ENCODE measurements at regions not wholly inside any gene's neighbourhood (a gene's known extent, or its start where the extent isn't known, plus 50 kb on each side); places are given as distances from the start of the nearest gene placed in this dataset.
"Not testable (repeated sequence)": the region's sequence is repeated elsewhere in the genome, so short reads cannot be mapped to it uniquely, and the experiment has no call there.

DNA sequence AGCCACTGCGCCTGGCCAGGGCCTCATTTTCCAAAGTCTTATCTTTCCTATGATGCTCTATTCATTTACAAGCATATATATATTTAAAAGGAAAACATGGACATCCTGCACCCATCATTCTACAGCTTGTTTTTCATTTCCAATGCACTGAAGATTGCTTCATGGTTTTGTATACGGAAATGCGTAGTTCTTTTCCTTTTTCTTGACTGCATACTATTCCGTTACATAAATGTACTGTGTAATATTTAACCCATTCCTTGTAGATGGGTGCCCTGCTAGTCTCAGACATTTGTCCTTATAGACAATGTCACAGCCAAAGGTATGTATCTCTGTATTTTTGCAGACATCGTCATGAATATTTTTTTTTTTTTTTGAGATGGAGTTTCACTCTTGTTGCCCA, 257.0 kb downstream of the ASMT start:
- H3K4me3 ChIP-seq (ENCODE audit: low read depth, low read length): no peak overlapping the region
- DNase-seq (ENCODE audit: low read depth): no peak
- no peak for TF ChIP-seq CTCF (conservative IDR thresholded peaks at IDR 0.05; ENCODE audit: low read depth, low read length)

DNA sequence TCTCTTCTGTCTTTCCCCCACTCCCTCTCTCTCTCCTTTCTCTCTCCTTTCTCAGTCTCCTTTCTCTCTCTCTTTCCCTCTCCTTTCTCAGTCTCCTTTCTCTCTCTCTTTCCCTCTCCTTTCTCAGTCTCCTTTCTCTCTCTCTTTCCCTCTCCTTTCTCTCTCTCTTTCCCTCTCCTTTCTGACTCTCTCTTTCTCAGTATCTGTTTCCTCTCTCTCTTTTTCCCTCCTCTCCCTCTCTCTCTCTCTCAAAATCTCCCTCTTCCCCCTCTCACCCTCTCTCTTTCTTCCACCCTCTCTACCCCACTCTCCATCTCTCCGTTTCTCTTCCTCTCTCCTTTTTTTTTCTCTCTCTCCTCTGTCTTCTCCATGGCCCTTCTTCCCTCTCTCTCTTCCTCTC, 258.8 kb downstream of the ASMT start:
- DNase-seq (ENCODE audit: low read depth): no peak
- no peak for TF ChIP-seq CTCF (conservative IDR thresholded peaks at IDR 0.05; ENCODE audit: low read depth, low read length)
- no peak overlapping the region for H3K4me3 ChIP-seq (ENCODE audit: low read depth, low read length)

DNA sequence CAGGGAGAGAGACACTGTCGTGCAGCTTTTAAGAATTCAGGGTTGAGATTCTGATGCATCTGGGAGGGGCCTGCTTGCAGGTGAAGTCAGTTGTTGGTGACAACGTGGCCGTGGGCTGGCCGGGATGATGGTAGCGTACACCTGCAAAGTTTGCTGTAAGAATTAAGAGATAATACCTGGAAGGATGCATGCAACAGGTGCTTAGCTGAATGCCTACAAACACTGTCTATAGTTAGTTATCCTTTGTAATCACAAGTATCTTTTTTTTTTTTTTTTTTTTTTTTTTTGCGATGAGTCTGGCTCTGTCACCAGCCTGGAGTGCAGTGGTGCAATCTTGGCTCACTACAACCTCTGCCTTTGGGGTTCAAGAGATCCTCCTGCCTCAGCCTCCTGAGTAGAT, 259.6 kb downstream of the ASMT start:
- DNase-seq (ENCODE audit: low read depth): no peak
- TF ChIP-seq CTCF (conservative IDR thresholded peaks at IDR 0.05; ENCODE audit: low read depth, low read length): no peak
- no peak overlapping the region for H3K4me3 ChIP-seq (ENCODE audit: low read depth, low read length)

- no peak for TF ChIP-seq CTCF (conservative IDR thresholded peaks at IDR 0.05; ENCODE audit: low read depth, low read length)
- DNase-seq (ENCODE audit: low read depth): no peak
- no peak overlapping the region for H3K4me3 ChIP-seq (ENCODE audit: low read depth, low read length)
These were observed 260.0 kb downstream of the ASMT start for GRCh38 chrX:1874899-1875298.

GRCh38 chrX:1876041-1876440, 261.2 kb downstream of the ASMT start:
- DNase-seq (ENCODE audit: low read depth): no peak
- no peak overlapping the region for H3K4me3 ChIP-seq (ENCODE audit: low read depth, low read length)
- TF ChIP-seq CTCF (conservative IDR thresholded peaks at IDR 0.05; ENCODE audit: low read depth, low read length): no peak

DNA sequence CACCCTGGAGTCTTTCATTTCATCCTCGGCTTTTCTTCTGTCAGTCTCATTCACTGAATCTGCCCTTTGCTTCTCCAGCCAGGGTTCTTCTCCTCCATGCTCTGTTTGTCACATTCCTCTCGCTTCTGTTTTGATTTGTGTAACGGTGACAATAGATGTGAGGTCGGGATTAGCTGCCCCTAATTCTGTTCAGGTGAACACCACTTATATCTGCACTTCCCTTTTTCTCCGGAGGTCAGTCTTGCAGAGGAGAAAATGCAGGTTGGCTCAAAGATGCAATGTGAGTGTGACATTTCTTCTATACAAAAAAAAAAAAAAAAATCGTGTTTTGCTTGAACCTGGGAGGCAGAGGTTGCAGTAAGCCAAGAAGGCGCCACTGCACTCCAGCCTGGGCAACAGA, 262.9 kb downstream of the ASMT start:
- TF ChIP-seq CTCF (conservative IDR thresholded peaks at IDR 0.05; ENCODE audit: low read depth, low read length): no peak
- H3K4me3 ChIP-seq (ENCODE audit: low read depth, low read length): no peak overlapping the region
- DNase-seq (ENCODE audit: low read depth): no peak

DNA sequence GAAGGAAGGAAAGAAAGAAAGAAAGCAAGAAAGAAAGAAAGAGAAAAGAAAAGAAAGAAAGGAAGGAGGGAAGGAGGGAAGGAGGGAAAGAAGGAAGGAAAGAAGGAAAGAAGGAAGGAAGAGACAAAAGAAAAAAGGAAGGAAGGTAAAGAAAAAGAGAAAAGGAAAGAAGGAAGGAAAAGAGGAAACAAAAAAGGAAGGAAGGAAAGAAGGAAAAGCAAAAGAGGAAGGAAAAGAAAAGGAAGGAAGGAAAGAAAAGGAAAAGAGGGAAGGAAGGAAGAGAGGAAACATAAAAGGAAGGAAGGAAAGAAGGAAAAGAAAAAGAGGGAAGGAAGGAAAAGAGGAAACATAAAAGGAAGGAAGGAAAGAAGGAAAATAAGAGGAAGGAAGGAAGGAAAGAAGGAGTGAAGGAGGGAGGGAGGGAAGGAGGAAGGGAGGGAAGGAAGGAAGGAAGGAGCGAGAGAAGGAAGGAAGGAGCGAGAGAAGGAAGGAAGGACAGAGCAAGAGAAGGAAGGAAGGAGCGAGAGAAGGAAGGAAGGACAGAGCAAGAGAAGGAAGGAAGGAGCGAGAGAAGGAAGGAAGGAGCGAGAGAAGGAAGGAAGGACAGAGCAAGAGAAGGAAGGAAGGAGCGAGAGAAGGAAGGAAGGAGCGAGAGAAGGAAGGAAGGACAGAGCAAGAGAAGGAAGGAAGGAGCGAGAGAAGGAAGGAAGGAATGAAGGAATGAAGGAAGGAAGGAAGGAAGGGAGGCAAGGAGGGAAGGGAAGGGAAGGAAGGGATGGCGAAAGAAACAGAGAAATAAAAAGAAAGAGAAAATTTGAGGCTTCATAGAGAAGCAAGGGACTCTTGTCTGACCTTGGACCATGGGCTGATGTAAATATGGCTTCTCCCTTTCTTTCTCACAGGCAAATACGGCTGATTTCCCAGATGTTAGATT, 266.3 kb downstream of the ASMT start:
- not testable (repeated sequence) for DNase-seq (ENCODE audit: low read depth); H3K4me3 ChIP-seq (ENCODE audit: low read depth, low read length)
